ENCODE measurements at regions not wholly inside any gene's neighbourhood (a gene's known extent, or its start where the extent isn't known, plus 50 kb on each side); places are given as distances from the start of the nearest gene placed in this dataset.

DNA sequence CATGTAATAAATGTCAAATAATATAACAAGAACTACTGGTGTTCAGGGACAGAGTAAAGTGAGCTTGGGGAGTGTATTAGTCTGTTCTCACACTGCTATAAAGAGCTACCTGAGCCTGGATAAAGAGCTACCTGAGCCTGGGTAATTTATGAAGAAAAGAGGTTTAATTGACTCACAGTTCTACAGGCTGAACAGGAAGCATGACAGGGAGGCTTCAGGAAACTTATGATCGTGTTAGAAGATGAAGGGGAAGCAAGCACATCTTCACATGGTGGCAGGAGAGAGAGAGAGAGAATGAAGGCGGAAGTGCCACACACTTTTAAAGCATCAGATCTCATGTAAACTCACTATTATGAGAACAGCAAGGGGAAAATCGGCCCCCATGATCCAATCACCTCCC lies 205.9 kb downstream of the CTH start:
- Histone ChIP-seq H3K27ac (ENCODE audit: low read depth, low read length) (no peak overlapping the region), H3K36me3 (ENCODE audit: insufficient read depth, low read length) (no peaks in the 10 kb centered on the region), H4K20me1 (ENCODE audit: insufficient read depth, low read length) (no peaks in the 10 kb centered on the region), H3K4me2 (ENCODE audit: insufficient read depth, low read length) (no peak overlapping the region), H2AFZ (ENCODE audit: low read length) (no peak overlapping the region), H3K4me1 (ENCODE audit: insufficient read depth, low read length) (no peaks in the 10 kb centered on the region), H3K9me3 (ENCODE audit: low read depth, low read length) (no peaks in the 10 kb centered on the region), H3K27me3 (ENCODE audit: insufficient read depth, low read length) (no peaks in the 10 kb centered on the region), H3K79me2 (ENCODE audit: insufficient read depth, low read length) (no peaks in the 10 kb centered on the region), H3K4me3 (ENCODE audit: insufficient read depth, low read length) (no peak overlapping the region)
- TF ChIP-seq, protein P1, sequence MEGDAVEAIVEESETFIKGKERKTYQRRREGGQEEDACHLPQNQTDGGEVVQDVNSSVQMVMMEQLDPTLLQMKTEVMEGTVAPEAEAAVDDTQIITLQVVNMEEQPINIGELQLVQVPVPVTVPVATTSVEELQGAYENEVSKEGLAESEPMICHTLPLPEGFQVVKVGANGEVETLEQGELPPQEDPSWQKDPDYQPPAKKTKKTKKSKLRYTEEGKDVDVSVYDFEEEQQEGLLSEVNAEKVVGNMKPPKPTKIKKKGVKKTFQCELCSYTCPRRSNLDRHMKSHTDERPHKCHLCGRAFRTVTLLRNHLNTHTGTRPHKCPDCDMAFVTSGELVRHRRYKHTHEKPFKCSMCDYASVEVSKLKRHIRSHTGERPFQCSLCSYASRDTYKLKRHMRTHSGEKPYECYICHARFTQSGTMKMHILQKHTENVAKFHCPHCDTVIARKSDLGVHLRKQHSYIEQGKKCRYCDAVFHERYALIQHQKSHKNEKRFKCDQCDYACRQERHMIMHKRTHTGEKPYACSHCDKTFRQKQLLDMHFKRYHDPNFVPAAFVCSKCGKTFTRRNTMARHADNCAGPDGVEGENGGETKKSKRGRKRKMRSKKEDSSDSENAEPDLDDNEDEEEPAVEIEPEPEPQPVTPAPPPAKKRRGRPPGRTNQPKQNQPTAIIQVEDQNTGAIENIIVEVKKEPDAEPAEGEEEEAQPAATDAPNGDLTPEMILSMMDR (IDR thresholded peaks at IDR 0.05; ENCODE audit: extremely low read depth, low read depth, low read length) = no peak
- DNase-seq (ENCODE audit: insufficient read length, low spot score, missing footprints) = no peak

DNA sequence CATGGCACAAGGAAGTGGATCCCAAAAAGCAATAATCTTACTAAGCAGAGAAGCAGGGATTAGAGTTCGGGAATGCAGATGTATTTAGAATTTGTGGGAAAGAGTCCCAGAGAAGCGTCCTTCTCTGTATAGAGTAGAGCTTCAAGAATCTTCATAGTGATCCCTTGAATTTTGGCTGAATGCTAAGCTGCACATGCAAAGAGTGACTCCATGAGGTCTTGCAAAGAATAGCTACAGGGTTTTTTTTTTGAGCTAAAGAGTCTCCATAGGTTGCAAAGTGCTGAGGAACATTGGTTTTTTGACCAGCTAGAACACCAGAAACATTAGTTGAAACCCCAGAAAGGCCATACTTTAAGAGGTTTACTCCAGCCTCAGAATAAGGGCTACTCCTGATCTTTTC lies 206.7 kb downstream of the CTH start:
- H3K27me3 ChIP-seq (ENCODE audit: insufficient read depth, low read length) = no peaks in the 10 kb centered on the region
- no peak overlapping the region for H3K4me3 ChIP-seq (ENCODE audit: insufficient read depth, low read length)
- no peaks in the 10 kb centered on the region for H3K36me3 ChIP-seq (ENCODE audit: insufficient read depth, low read length)
- H2AFZ ChIP-seq (ENCODE audit: low read length) = no peak overlapping the region
- H3K4me2 ChIP-seq (ENCODE audit: insufficient read depth, low read length) = no peak overlapping the region
- H3K9me3 ChIP-seq (ENCODE audit: low read depth, low read length) = no peaks in the 10 kb centered on the region
- TF ChIP-seq, protein P1 (IDR thresholded peaks at IDR 0.05; ENCODE audit: extremely low read depth, low read depth, low read length) = no peak
- no peak overlapping the region for H3K27ac ChIP-seq (ENCODE audit: low read depth, low read length)
- H3K4me1 ChIP-seq (ENCODE audit: insufficient read depth, low read length) = no peaks in the 10 kb centered on the region
- no peak for DNase-seq (ENCODE audit: insufficient read length, low spot score, missing footprints)
- H4K20me1 ChIP-seq (ENCODE audit: insufficient read depth, low read length) = no peaks in the 10 kb centered on the region
- H3K79me2 ChIP-seq (ENCODE audit: insufficient read depth, low read length) = no peaks in the 10 kb centered on the region

DNA sequence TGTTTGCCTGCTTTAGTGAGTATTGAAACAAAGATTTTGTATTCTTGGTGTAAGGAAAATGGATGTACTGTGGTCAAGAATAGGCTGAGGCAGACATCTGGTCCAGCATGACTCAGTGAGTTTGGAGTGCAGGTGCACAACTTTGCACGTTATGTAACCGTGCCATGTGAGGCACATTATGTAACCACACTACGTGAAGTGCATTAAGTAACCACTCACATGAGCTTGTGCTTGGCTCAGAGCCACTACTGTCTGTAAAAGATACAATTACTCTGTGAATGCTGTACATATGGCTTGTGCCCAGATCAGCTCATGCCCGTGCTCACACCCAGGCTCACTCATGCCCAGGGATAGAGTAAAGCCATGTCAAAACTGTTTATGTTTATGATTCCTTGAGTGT lies 216.8 kb downstream of the CTH start:
- H3K4me2 ChIP-seq (ENCODE audit: insufficient read depth, low read length) = no peak overlapping the region
- H3K27ac ChIP-seq (ENCODE audit: low read depth, low read length) = no peak overlapping the region
- TF ChIP-seq, protein P1 (IDR thresholded peaks at IDR 0.05; ENCODE audit: extremely low read depth, low read depth, low read length) = no peak
- no peaks in the 10 kb centered on the region for H3K4me1 ChIP-seq (ENCODE audit: insufficient read depth, low read length)
- no peaks in the 10 kb centered on the region for H3K36me3 ChIP-seq (ENCODE audit: insufficient read depth, low read length)
- H3K9me3 ChIP-seq (ENCODE audit: low read depth, low read length) = no peaks in the 10 kb centered on the region
- no peaks in the 10 kb centered on the region for H3K27me3 ChIP-seq (ENCODE audit: insufficient read depth, low read length)
- H4K20me1 ChIP-seq (ENCODE audit: insufficient read depth, low read length) = no peaks in the 10 kb centered on the region
- H2AFZ ChIP-seq (ENCODE audit: low read length) = no peak overlapping the region
- DNase-seq (ENCODE audit: insufficient read length, low spot score, missing footprints) = no peak
- no peaks in the 10 kb centered on the region for H3K79me2 ChIP-seq (ENCODE audit: insufficient read depth, low read length)
- no peak overlapping the region for H3K4me3 ChIP-seq (ENCODE audit: insufficient read depth, low read length)

DNA sequence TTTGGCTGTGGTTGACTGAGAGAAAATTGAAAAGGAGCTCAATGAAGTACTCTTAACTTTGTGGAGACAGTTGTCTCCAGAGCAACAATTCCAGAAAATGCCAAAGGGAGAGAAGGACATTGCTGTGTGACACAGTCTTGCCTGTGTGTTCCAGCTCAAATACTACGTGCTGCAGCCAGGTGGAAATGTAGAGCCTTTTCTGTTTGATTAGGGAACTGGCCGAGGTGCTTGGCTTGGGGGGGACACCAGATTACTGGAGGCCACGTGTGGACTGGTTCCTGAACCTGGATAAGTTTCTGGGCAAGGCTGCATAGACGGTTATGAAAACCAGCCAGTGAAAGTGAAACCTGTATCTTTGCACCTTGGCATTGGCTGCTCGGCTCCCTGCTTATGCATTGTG lies 217.9 kb downstream of the CTH start:
- H3K27me3 ChIP-seq (ENCODE audit: insufficient read depth, low read length) = no peaks in the 10 kb centered on the region
- no peak overlapping the region for H3K4me2 ChIP-seq (ENCODE audit: insufficient read depth, low read length)
- H3K79me2 ChIP-seq (ENCODE audit: insufficient read depth, low read length) = no peaks in the 10 kb centered on the region
- no peak overlapping the region for H3K4me3 ChIP-seq (ENCODE audit: insufficient read depth, low read length)
- TF ChIP-seq, protein P1 (IDR thresholded peaks at IDR 0.05; ENCODE audit: extremely low read depth, low read depth, low read length) = no peak
- no peaks in the 10 kb centered on the region for H4K20me1 ChIP-seq (ENCODE audit: insufficient read depth, low read length)
- H2AFZ ChIP-seq (ENCODE audit: low read length) = no peak overlapping the region
- H3K27ac ChIP-seq (ENCODE audit: low read depth, low read length) = no peak overlapping the region
- no peaks in the 10 kb centered on the region for H3K36me3 ChIP-seq (ENCODE audit: insufficient read depth, low read length)
- H3K9me3 ChIP-seq (ENCODE audit: low read depth, low read length) = no peaks in the 10 kb centered on the region
- DNase-seq (ENCODE audit: insufficient read length, low spot score, missing footprints) = no peak
- no peaks in the 10 kb centered on the region for H3K4me1 ChIP-seq (ENCODE audit: insufficient read depth, low read length)

Measured in osteoblast (primary cell).